ENCODE measurements at regions not wholly inside any gene's neighbourhood (a gene's known extent, or its start where the extent isn't known, plus 50 kb on each side); places are given as distances from the start of the nearest gene placed in this dataset.
"Not testable (repeated sequence)": the region's sequence is repeated elsewhere in the genome, so short reads cannot be mapped to it uniquely, and the experiment has no call there.

DNA sequence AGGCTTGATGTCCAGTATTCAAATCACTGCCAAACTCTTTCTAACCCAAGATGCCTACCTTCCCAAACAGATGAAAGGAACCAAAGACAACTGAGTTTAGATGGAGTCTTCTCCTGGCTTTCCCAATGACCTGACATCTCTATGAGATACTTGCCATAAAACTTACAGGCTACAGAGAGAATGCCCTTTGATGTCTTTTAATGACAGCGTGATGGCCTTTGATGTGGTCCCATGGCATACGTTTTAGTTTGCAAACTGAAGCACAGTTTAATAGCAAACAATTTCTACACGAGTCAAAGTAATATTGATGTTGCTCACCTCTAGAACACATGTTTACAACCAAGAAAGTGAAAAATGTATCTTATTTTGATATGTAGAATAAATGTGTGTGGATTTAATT is 73.2 kb downstream of the ZIC4 start:
- DNase-seq = no peak

DNA sequence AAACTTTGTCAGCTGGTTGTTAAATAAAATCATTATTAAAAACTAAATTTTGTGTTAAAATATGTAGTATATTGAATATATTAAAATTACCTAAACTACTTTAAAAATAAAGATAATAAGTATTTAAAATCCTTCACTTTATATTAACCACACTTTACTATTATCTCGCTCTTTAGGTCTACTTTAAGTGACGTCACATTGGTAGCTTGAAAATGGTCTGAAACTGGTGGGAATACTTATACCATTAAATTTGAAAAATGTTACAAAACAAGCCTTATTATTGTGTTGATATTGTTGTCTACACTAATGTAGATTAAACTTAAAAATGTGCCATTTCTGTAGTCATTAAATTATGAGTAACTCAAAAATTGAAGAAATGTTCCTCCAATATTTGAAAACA is 77.6 kb downstream of the ZIC4 start:
- DNase-seq = no peak

DNA sequence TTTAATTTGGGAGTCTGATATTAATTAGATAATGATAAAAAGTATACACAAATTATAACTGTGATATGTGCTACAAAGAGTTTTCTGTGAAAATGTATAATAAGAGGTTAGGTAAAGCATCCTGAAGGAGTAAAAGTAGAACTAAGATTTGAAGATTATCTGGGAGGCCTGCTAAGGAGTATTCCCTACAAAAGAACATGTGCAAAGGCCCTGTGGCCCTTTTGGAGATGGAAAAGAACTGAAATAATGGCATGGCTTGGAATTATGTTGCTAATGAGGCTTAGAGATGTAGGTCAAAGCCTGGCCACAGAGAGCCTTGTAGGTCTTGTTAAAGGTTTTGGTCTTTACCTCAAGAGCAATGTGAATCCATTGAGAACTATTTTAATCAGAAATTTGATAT is 82.0 kb downstream of the ZIC4 start:
- DNase-seq = no peak

DNA sequence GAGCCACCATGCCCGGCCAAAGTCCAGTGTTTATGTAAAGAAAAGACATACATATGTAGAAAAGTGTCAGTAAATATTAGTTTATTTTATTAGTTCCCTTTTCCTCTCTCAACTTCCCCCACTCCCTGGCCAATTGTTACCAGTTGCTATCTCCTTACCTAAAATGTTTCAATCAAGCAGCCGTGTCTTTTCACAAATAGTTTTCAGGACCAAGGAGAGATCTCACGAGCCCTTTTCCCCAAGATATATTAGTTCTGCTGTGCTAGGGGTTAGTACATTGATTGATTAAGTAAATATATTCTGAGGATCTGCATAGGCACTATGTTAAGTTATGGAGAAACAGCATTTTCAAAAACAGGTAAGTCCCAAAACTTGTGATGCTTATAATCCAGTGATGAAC is 87.4 kb downstream of the ZIC4 start:
- DNase-seq = no peak

DNA sequence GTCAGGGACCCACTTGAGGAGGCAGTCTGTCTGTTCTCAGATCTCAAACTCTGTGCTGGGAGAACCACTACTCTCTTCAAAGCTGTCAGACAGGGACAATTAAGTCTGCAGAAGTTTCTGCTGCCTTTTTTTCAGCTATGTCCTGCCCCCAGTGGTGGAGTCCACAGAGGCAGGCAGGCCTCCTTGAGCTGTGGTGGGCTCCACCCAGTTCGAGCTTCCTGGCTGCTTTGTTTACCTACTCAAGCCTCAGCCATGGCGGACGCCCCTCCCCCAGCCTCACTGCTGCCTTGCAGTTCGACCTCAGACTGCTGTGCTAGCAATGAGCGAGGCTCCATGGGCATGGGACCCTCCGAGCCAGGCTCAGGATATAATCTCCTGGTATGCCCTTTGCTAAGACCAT is 89.3 kb downstream of the ZIC4 start:
- not testable (repeated sequence) for DNase-seq

DNA sequence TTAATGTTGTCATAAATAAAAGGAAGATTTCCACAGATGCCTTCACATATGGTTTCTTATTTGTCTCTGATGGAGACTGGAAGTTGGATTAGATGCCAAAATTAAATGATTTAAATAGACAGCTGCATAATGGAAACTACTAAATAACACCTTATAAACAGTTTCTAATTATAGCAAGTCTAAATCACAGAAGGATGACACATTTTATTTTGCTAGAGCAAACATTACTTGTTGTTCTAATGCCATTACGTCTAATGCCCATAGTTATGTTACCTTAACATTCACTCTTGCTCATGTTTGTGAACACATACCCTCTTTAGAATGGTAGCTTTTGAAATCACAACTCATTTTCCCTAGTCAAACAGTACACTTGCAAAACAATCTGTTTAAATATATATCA is 92.8 kb downstream of the ZIC4 start:
- no peak for DNase-seq

DNA sequence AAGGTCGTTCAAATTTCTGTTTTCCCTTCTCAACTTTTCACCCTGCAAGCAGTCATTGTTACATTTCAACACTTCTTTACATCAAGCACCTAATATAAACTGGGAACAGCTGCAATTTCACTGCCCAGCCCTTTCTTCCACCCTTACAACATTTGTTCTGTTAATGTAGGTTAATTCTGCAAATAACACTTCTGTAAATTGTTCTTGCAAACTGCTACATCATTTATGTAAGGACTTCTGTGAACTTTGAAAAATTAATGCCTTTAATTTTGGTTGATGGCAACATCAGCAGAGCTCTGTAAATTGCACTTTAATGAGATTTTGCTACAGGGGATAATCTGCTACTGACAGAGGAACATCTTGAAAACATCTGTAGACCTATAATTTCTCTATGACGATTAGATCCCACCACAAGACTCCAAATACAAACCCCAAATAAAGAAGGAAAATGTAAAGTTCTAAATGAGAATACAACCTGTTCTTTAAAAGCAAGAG is 93.5 kb downstream of the ZIC4 start:
- no peak for DNase-seq

DNA sequence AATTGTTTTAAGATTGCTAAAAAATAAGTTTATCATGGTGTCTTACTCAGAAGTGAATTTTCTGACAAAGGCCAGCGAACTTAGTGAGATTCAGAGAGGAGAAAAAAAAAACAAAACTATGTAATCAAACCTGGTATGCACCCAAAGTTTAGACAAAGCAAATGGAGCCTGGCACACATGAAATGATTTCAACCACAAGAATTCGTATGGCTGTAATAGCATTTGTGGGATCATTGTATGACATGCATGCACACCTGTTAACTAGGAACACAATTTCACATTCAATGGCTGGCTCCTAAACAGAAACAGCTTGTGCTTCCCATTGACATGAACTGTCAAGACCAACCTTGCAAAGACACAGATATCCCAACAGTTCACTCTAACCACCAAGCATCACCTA is 94.6 kb downstream of the ZIC4 start:
- no peak for DNase-seq

DNA sequence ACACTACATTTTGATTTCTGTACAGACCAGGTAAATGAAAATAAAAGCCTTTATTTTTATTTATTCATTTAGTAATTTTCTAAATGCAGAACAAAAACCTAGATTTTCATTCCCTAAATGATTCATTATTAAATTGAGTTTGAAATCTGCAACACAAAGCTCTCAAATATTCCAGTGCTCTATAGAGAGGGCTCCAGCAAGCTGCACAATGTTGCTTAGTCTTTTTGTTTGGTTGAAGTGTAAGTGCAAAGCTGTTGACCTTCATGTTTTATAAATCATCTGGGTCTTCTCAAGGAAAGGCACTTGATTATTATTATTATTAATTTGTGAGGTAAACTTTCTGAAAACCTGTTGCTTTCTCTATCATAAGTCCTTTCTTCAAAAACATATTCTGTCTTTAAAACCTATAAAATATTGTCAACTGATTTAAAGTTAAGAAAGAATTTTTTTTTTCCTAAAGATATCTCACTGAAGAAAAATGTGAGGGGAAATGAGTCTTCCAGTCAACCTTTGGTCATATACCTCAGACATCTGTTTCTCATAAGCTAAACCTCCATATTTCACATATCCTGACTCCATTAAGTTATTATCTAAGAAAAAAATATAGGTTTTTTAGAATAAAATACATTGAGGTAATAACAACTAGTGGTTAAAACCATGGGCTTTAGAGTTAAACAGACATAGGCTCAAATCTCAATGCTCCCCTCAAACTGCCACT is 100.7 kb downstream of the ZIC4 start:
- DNase-seq = no peak

DNA sequence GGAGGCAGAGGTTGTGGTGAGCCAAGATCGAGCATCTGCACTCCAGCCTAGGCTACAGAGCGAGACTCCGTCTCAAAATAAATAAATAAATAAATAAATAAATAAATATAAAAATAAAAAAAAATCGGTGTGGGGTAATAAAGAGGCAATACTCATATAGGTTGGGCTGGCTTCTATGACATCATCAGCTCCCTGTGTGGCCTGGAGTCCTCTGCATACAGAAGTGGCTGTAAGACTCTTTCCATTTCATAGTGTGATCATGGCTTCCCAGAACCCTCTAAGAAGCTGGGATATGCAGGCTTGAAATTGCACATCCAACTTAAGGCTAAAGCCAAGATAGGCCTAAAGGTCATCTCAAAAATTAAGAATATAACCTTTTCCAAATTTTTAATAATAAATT is 101.6 kb downstream of the ZIC4 start:
- DNase-seq = no peak

DNA sequence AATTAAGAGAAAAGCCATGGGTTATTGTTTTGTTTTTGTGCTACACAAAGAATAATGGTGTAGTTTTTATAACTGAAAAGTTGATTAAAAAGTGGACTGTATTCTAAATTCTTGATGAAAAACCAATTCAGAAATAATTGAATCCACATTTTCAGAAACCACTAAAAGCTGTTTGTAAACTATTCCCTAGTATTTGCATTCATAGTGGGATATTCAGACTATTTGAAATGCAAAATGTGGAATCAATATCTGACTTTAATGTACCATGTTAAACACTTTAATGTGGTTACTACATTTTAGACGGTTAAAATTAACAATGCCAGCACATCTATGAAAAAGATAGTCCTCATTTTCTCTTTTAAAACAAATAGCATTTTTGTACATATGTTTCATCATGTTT is 104.6 kb downstream of the ZIC4 start:
- no peak for DNase-seq

DNA sequence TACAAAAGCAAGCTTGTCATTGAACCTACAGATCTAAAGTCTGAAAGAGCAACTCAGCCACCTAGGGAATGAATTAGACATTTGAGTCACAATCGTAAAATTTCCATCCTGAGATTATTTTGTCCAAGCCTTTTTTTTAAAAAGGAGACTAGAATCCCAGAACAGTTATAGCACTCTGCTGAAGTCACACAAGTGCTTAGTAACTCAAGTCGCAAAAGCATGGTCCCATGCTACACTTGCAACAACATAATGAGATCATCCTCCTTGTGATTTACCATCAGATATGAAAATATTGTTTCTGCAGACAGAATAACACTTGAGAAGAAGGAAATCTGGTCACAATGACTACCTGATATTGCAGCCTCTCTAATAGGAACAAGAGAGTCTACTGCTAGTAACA is 106.7 kb downstream of the ZIC4 start:
- DNase-seq = no peak

DNA sequence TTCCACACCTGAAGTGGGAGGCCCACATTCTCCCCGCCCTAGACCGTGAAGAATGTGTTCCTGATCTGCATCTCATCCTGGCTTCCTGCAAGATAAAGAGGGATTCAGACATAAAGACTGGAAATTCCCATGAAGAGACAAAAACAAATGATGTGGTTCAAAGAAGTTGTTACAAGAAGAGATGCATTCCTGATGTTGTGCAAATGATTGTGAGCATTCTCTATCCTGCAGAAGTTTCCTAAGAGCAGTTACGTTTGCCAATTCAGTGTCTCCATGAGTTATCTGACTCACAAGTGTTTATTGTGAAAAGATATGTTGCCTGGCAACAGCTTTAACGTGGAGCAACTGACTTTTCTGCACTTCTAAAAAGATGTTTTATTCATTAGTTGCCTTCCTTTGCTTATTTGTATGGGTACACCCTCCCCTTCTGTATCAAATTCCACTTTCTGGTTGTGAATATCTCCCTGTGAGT is 107.8 kb downstream of the ZIC4 start:
- no peak for DNase-seq

DNA sequence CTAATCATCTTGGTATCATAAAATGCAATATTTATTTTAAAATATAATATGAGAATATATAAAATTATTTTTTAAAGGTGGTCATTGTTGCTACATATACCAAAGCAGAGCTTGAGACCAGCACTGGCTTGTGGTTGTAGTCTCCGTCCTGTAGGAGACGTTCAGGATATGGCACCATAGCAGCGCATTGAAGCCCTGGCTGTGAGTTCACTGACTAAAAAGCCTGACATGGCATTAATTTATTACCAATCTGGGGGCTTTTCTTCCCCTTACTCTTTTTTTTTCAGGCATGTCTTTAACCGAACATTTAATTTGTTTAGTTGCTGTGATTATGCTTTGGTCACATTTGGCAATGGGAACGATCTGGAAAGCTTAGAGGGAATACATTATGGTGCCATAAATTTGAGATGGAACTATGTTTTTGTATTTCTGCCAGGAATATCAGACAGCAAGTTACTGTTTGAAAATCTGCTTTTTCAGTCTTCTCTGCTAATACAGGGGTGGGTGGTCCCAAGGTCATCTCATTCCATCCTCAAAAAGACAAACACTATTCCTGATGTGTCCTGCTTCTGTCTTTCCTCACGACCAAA is 108.5 kb downstream of the ZIC4 start:
- no peak for DNase-seq

DNA sequence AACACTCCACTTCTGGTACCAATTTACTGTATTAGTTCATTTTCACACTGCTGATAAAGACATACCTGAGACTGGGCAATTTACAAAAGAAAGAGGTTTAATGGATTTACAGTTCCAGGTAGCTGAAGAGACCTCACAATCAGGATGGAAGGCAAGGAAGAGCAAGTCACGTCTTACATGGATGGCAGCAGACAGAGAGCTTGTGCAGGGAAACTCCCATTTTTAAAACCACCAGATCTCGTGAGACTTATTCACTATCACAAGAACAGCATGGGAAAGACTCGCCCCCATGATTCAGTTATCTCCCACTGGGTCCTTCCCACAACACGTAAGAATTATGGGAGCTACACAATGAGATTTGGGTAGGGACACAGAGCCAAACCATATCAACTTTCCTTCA is 119.0 kb downstream of the ZIC4 start:
- DNase-seq = not testable (repeated sequence)

DNA sequence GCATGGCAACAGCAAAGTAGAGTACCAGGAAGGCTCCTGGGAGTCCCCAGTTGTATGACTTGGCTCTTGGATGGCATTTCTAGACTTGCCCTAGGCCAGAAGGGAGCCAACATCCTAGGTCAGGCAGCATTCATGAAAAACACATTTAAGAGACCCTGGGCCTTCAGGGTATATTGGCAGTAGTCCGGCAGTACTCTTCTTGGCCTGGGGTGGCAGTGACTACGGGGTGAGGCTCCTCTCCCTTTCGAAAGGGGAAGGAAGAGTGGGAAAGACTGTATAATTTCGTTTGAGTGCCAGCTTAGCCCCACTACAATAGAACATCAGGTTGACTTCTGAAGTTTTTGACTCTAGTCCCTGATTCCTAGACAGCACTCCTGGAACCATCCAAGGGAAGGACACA is 136.4 kb downstream of the ZIC4 start:
- no peak for DNase-seq

DNA sequence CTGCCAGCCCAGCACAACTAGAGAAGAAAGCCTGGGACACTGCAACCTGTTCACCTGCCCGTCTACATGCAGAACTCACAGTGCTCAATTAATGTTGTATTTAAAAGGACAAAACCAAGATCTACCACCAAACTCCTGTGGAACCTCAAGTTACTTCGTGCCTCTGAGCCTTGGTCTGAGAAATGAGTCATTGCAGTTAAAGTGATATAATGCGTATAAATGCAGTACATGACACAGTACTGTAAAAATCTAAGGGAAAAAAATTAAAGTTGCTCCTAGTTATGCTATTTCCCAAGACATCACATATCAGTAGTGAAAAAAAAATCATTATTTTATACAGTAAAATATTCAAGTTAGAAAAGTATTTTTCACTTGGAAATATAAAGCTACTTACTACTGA is 138.9 kb downstream of the ZIC4 start:
- DNase-seq = no peak

DNA sequence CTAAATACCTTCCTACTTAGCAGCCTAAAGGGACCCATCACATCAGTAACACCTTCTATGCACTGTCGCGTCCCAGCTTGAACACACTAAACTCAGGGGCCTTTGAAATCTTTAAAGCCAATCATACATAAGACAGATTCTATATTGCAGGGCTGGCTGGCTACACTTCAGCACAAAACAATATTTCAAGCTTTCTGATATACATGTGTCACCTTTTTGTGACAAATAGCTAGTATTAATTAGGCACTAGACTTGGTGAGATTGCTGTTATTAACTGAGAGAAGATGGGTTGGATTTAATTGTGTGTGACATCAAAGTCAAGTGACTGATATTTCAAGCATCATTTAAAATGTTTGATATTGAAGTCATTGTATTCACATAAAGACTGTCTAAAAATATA is 148.4 kb downstream of the ZIC4 start:
- DNase-seq = no peak

DNA sequence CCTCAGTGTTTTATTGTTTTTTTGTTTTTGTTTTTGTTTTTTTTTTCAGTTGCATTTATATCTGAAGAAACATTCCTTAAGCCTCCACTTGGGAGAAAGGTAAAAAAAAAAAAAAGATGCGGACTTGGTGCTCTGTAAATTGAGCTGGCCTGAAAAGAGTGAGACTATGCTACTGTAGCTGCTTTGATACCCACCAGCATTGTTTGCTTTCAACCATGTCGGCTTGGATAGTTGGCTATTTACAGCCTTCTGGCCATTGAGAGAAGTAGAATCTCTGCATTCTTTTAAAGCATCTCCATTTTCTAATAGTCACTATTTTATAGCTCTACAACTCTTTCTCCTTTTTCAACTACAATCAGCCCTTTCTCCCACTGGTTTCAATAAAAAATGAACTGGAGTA is 149.6 kb downstream of the ZIC4 start:
- DNase-seq = no peak

DNA sequence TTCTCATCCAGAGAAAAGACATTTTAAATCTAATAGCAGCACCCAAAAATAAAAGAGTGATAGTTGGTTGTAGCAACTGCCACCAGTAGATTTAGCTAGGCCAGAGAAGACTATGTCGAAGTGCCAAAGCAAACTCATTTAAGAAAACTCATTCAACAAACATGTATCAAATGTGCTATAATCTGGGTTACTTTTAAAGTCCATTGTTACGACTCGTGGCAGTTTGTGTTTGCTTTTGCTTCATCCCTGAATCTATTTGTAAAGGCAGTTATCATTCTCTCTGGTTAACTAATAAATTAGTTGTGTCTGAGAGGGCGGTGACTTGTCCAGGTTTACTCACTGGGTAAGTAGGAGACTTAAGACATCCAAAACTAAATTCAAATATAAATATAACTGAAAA is 159.4 kb downstream of the ZIC4 start:
- no peak for DNase-seq

DNA sequence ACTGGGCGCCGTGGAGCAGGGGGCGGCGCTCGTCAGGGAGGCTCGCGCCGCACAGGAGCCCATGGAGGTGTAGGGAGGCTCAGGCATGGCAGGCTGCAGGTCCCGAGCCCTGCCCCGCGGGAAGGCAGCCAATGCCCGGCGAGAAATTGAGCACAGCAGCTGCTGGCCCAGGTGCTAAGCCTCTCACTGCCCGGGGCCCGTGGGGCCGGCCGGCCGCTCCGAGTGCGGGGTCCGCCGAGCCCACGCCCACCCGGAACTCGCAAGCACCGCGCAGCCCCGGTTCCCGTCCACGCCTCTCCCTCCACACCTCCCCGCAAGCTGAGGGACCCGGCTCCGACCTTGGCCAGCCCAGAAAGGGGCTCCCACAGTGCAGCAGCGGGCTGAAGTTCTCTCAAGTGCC is 160.7 kb downstream of the ZIC4 start:
- not testable (repeated sequence) for DNase-seq

DNA sequence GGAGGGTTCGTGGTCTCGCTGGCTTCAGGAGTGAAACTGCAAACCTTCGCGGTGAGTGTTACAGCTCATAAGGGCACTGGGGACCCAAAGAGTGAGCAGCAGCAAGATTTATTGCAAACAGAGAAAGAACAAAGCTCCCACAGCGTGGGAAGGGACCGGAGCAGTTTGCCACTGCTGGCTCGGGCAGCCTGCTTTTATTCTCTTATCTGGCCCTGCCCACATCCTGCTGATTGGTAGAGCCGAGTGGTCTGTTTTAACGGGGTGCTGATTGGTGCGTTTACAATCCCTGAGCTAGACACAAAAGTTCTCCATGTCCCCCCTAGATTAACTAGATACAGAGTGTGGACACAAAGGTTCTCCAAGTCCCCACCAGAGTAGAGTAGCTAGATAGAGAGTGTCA is 161.3 kb downstream of the ZIC4 start:
- not testable (repeated sequence) for DNase-seq

DNA sequence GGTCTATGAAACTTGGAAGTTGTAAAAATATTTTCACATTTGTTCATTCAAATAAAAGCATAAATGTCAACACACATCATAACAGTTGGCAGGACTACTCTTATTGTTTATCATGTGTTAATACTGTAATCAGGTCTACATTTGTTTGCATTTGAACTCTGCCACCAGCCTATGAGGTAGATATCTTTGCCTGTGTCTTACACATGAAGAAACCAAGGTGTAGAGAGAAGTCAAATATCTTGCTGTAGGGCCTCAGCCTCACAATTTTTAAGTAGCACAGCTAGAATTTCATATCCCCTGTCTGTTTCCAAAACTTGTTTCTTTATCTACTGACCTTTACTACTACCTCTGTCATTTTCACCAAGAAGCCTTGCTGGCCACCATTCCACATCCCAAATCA is 161.9 kb downstream of the ZIC4 start:
- no peak for DNase-seq

DNA sequence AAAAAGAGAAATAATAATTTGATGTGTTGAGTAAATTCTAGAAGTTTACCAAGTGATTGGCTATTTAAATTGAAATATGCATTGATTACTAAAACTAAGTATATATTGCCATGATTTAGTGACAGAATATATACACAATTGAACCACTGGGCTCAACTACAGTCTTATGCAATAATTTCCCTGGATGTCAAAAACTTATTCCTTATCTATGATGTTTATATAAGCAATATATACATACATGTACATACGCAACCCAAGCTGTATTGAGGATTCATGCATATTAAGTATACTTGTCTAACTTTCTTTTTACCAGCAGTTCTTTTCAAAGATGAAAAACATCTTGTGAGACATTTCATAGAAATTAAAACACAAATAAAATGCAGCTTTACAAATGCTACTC is 165.8 kb downstream of the ZIC4 start:
- no peak for DNase-seq

DNA sequence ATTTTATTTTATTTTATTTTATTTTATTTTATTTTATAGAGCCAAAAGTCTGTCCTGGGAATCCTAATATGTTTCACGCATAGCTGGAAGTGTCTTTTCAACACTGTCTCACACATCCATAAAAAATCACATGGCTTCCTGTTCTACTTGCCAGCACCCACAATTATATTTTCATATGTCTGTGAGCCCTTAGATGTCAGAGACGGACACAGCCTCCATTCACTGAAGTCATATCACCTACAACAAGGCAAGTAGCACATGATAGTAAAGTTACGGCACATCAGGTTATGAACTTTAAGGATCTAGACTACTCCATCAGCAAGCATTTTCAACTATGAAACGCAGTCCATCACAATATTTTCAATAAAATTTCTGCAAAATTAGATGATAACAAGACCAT is 168.4 kb downstream of the ZIC4 start:
- no peak for DNase-seq

All from NCI-H1092 (cell line).